Upper lobe of right lung (tissue), 1 donor: ENCODE measurements at regions not wholly inside any gene's neighbourhood (a gene's known extent, or its start where the extent isn't known, plus 50 kb on each side); places are given as distances from the start of the nearest gene placed in this dataset.

Experiments
- ATAC-seq: fragments of 200-7000 bp; cut with Tn5 transposase; one replicate; pipeline ENCODE4 v1.9.1; 2020; ENCODE audit warnings: mild to moderate bottlenecking, moderate library complexity
- DNase-seq: peaks from one replicate; pipeline ENCODE4 v3.0.0-alpha.2; 2020
- H3K27ac ChIP-seq: fragments of 200-600 bp; one replicate; pipeline ENCODE4 v1.8.0; 2022
- H3K27me3 ChIP-seq: fragments of 200-600 bp; one replicate; pipeline ENCODE4 v1.8.0; 2022; ENCODE audit warnings: mild to moderate bottlenecking
- H3K36me3 ChIP-seq: fragments of 200-600 bp; one replicate; pipeline ENCODE4 v1.8.0; 2022
- H3K4me1 ChIP-seq: fragments of 200-600 bp; one replicate; pipeline ENCODE4 v1.8.0; 2022
- H3K4me3 ChIP-seq: fragments of 200-600 bp; one replicate; pipeline ENCODE4 v1.8.0; 2022; ENCODE audit warnings: mild to moderate bottlenecking
- H3K9me3 ChIP-seq: fragments of 200-600 bp; one replicate; pipeline ENCODE4 v1.8.0; 2022
- intact Hi-C: fragments of 100-400 bp; cut with DNase I; formaldehyde crosslinking; loops from one replicate; pipeline ENCODE4 v1.11.0; 2022
- TF ChIP-seq, protein P1 (sequence below): fragments of 200-600 bp; IDR thresholded peaks from one replicate; pipeline ENCODE4 v1.8.0; 2022; ENCODE audit warnings: antibody characterized with exemption
- donor health status: DM: no; HTN: yes; CAD: no; lungs with severe emphysema.

DNA sequence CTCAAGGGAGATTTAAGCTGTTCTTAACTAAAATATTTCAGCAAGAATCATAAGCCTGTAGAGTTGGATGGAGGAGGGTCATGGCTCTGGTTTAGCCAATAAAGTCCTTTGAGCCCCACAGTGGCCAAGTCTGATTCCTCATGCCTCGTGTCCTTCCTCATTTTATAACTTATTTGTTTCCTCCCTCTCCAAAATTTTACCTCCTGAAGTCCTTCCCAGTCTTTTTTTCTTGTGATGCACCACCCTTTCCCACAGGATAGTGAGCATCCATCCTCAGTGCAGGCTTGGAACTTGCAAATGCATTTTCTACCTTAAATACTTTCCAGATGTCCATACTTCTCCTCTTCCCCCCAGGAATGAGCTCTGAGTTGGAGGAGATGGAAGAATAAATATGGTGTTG is 162.7 kb upstream of the AGTR1 start:
- Histone ChIP-seq H3K4me3 (no peak overlapping the region), H3K36me3 (no peaks in the 10 kb centered on the region), H3K27ac (no peak overlapping the region), H3K27me3 (no peaks in the 10 kb centered on the region), H3K4me1 (no peaks in the 10 kb centered on the region), H3K9me3 (peaks cover 3% of the 10 kb centered on the region)
- TF ChIP-seq, protein P1, sequence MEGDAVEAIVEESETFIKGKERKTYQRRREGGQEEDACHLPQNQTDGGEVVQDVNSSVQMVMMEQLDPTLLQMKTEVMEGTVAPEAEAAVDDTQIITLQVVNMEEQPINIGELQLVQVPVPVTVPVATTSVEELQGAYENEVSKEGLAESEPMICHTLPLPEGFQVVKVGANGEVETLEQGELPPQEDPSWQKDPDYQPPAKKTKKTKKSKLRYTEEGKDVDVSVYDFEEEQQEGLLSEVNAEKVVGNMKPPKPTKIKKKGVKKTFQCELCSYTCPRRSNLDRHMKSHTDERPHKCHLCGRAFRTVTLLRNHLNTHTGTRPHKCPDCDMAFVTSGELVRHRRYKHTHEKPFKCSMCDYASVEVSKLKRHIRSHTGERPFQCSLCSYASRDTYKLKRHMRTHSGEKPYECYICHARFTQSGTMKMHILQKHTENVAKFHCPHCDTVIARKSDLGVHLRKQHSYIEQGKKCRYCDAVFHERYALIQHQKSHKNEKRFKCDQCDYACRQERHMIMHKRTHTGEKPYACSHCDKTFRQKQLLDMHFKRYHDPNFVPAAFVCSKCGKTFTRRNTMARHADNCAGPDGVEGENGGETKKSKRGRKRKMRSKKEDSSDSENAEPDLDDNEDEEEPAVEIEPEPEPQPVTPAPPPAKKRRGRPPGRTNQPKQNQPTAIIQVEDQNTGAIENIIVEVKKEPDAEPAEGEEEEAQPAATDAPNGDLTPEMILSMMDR, result no peak
- DNase-seq (no peak), ATAC-seq (no peak)
- intact Hi-C loops, result no loop called here

DNA sequence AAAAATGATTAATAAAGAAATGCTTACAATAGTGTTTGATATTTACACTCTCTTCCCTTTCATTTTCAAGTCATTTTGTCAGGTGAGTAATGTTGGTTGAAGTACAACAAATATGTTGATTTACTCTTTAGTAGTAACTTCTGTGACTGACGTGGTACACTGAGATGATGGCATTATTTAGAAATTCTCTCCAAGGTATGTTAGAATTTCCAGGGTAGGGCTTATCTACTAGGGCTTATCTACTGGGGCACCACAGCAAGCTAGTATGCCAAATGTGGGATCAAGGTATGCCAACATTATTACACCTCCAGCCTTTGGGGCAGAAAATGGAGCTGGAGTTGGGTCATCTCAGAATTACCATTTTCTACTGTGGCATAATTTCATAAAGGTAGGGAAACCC is 157.4 kb upstream of the AGTR1 start:
- Histone ChIP-seq H3K36me3 (no peaks in the 10 kb centered on the region), H3K4me3 (no peak overlapping the region), H3K27me3 (no peaks in the 10 kb centered on the region), H3K27ac (no peak overlapping the region), H3K4me1 (no peaks in the 10 kb centered on the region), H3K9me3 (no peaks in the 10 kb centered on the region)
- no peak for ATAC-seq
- intact Hi-C loops, result no loop called here
- no peak for DNase-seq
- TF ChIP-seq, protein P1, result no peak

DNA sequence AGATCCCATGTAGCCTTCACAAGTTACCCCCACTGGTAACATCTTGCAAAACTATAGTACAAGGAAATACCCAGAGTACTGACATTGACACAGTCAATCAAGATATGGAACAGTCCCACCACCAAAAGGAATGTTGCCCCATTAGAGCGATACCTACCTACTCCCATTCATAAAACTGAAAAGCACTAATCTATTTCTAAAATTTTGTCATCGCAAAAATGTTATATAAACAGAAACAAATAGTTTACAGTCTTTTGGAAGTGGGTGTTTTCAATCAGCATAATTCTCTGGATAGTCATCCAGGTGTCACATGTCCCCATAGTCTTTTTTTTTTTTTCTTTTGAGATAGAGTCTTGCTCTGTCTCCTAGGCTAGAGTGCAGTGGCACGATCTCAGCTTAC is 156.9 kb upstream of the AGTR1 start:
- no peak overlapping the region for H3K27ac ChIP-seq
- no peak overlapping the region for H3K4me3 ChIP-seq
- H3K36me3 ChIP-seq, result no peaks in the 10 kb centered on the region
- intact Hi-C loops, result no loop called here
- TF ChIP-seq, protein P1, result no peak
- H3K4me1 ChIP-seq, result no peaks in the 10 kb centered on the region
- no peaks in the 10 kb centered on the region for H3K27me3 ChIP-seq
- DNase-seq, result no peak
- H3K9me3 ChIP-seq, result no peaks in the 10 kb centered on the region
- ATAC-seq, result no peak

DNA sequence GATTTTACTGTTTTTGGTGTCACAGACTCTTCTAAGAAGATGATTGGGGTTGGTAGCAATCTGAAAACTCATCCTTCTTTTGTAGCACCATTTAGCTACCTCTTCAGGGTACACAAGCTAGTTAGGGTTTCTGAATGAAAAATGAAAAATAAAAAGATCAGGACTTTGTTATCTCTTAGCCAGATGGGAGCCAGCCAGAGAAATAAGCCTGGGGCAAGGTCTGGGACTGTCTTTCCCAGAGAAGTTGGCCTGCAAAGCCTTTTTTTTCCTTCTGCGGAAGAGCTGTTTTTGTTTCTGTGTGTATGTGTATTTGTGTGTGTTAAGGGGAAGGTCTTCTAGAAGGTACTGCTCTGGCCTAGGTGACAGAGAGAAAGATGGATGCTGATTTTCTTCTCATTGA is 150.7 kb upstream of the AGTR1 start:
- intact Hi-C loops, result no loop called here
- Histone ChIP-seq H3K4me3 (no peak overlapping the region), H3K27ac (no peak overlapping the region), H3K36me3 (no peaks in the 10 kb centered on the region), H3K9me3 (no peaks in the 10 kb centered on the region), H3K27me3 (no peaks in the 10 kb centered on the region), H3K4me1 (no peaks in the 10 kb centered on the region)
- TF ChIP-seq, protein P1, result no peak
- no peak for DNase-seq
- no peak for ATAC-seq

DNA sequence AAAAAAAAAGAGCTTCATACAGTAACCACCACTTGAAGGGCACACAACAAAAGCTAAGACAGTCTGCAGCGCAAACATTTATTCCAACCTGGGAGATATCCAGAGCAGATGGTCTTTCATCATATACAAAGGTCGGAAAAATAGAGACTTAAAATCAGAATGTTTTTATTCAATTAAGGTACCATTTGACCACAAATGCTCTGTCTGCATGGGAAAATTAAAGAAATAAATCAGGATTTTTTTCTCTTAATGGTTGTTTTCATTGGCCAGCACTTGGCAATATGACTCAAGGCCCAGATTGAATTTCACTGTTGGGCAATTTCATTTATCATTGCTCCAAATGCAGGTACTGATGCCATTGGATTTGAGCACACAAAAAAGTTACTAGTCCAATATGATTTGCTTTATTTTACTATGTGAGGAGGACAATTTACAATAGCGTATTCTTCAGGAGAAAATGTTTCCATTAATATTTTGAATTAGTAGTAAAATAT is 145.9 kb upstream of the AGTR1 start:
- no peak overlapping the region for H3K4me3 ChIP-seq
- no peaks in the 10 kb centered on the region for H3K36me3 ChIP-seq
- no peaks in the 10 kb centered on the region for H3K4me1 ChIP-seq
- ATAC-seq (no peak), DNase-seq (no peak)
- intact Hi-C loops, result no loop called here
- H3K9me3 ChIP-seq, result no peaks in the 10 kb centered on the region
- TF ChIP-seq, protein P1, result no peak
- no peak overlapping the region for H3K27ac ChIP-seq
- no peaks in the 10 kb centered on the region for H3K27me3 ChIP-seq

DNA sequence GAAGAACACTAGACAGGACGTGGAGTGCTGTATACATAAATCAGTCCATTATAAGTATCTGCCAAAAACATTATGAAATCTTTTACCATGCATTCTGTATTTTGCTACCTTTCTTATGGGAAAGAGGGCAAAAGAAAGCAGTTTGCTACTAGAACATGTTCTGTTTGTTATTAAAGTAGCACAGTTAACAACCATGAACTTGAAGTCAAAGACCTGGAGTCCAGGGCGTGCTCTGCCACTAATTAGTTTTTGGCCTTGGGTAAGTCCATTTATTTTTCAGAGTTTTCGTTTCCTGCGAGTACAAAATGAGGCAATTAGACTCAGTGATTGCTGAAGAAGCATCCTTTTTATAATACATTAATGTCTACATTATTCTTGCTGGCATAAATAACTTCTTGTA is 143.3 kb upstream of the AGTR1 start:
- Histone ChIP-seq H3K27ac (no peak overlapping the region), H3K4me3 (no peak overlapping the region), H3K36me3 (no peaks in the 10 kb centered on the region), H3K27me3 (no peaks in the 10 kb centered on the region), H3K4me1 (no peaks in the 10 kb centered on the region), H3K9me3 (no peaks in the 10 kb centered on the region)
- no peak for ATAC-seq
- TF ChIP-seq, protein P1, result no peak
- intact Hi-C loops, result no loop called here
- no peak for DNase-seq
